ENCODE measurements at regions not wholly inside any gene's neighbourhood (a gene's known extent, or its start where the extent isn't known, plus 50 kb on each side); places are given as distances from the start of the nearest gene placed in this dataset.

- no peak for TF ChIP-seq CTCF (IDR thresholded peaks at IDR 0.05)
- Histone ChIP-seq H3K9me3 (no peaks in the 10 kb centered on the region), H3K4me3 (ENCODE audit: low read depth in 1 of 2, low read length in 1 of 2) (no peak overlapping the region), H3K27ac (no peak overlapping the region), H3K4me1 (ENCODE audit: control insufficient read depth in 1 of 2, insufficient read depth in 1 of 2, low read depth in 1 of 2, low read length in 1 of 2) (no peaks in the 10 kb centered on the region), H3K36me3 (no peaks in the 10 kb centered on the region), H3K27me3 (peaks cover 9% of the 10 kb centered on the region)
These were observed 143.2 kb upstream of the ZNF507 start for GRCh38 chr19:32202244-32202643.

GRCh38 chr19:32203161-32203560, 142.2 kb upstream of the ZNF507 start:
- no peak overlapping the region for H3K4me3 ChIP-seq (ENCODE audit: low read depth in 1 of 2, low read length in 1 of 2)
- H3K36me3 ChIP-seq, result no peaks in the 10 kb centered on the region
- TF ChIP-seq CTCF (IDR thresholded peaks at IDR 0.05), result no peak
- no peaks in the 10 kb centered on the region for H3K4me1 ChIP-seq (ENCODE audit: control insufficient read depth in 1 of 2, insufficient read depth in 1 of 2, low read depth in 1 of 2, low read length in 1 of 2)
- H3K9me3 ChIP-seq, result no peaks in the 10 kb centered on the region
- no peak overlapping the region for H3K27ac ChIP-seq
- H3K27me3 ChIP-seq, result peaks cover 9% of the 10 kb centered on the region

- Histone ChIP-seq H3K27me3 (peaks cover 8% of the 10 kb centered on the region), H3K27ac (no peak overlapping the region), H3K36me3 (no peaks in the 10 kb centered on the region), H3K9me3 (no peaks in the 10 kb centered on the region), H3K4me3 (ENCODE audit: low read depth in 1 of 2, low read length in 1 of 2) (no peak overlapping the region), H3K4me1 (ENCODE audit: control insufficient read depth in 1 of 2, insufficient read depth in 1 of 2, low read depth in 1 of 2, low read length in 1 of 2) (no peaks in the 10 kb centered on the region)
- no peak for TF ChIP-seq CTCF (IDR thresholded peaks at IDR 0.05)
These were observed 139.3 kb upstream of the ZNF507 start for GRCh38 chr19:32206065-32206464.

- Histone ChIP-seq H3K9me3 (no peaks in the 10 kb centered on the region), H3K27ac (no peak overlapping the region), H3K36me3 (no peaks in the 10 kb centered on the region), H3K4me3 (ENCODE audit: low read depth in 1 of 2, low read length in 1 of 2) (no peak overlapping the region), H3K27me3 (no peaks in the 10 kb centered on the region), H3K4me1 (ENCODE audit: control insufficient read depth in 1 of 2, insufficient read depth in 1 of 2, low read depth in 1 of 2, low read length in 1 of 2) (no peaks in the 10 kb centered on the region)
- no peak for TF ChIP-seq CTCF (IDR thresholded peaks at IDR 0.05)
These were observed 137.3 kb upstream of the ZNF507 start for GRCh38 chr19:32208060-32208459.

GRCh38 chr19:32219392-32219791, 126.0 kb upstream of the ZNF507 start:
- no peak for TF ChIP-seq CTCF (IDR thresholded peaks at IDR 0.05)
- H3K36me3 ChIP-seq, result no peaks in the 10 kb centered on the region
- peaks cover 0 to 2% of the 10 kb centered on the region in 2 experiments for H3K4me1 ChIP-seq (ENCODE audit: control insufficient read depth in 1 of 2, insufficient read depth in 1 of 2, low read depth in 1 of 2, low read length in 1 of 2)
- H3K9me3 ChIP-seq, result no peaks in the 10 kb centered on the region
- peaks cover 33% of the 10 kb centered on the region for H3K27me3 ChIP-seq
- H3K4me3 ChIP-seq (ENCODE audit: low read depth in 1 of 2, low read length in 1 of 2), result no peak overlapping the region
- no peak overlapping the region for H3K27ac ChIP-seq
